HL-60 (cell line): ENCODE measurements at regions not wholly inside any gene's neighbourhood (a gene's known extent, or its start where the extent isn't known, plus 50 kb on each side); places are given as distances from the start of the nearest gene placed in this dataset.
"Not testable (repeated sequence)": the region's sequence is repeated elsewhere in the genome, so short reads cannot be mapped to it uniquely, and the experiment has no call there.

Experiments
- DNase-seq, 2 experiments: peaks; one replicate each; pipeline ENCODE4 v3.0.0-alpha.2; 2010 to 2020; ENCODE audit warnings: low read depth in 1 of 2, low spot score in 1 of 2
- H3K27ac ChIP-seq: fragments of 250-450 bp; sonication (Bioruptor Pico); replicated peaks from 2 replicates; pipeline ENCODE4 v1.5.1; 2020; ENCODE audit warnings: mild to moderate bottlenecking, moderate library complexity
- H3K27me3 ChIP-seq: fragments of 250-450 bp; sonication (Bioruptor Pico); 2 replicates; pipeline ENCODE4 v1.5.1; 2021; ENCODE audit warnings: mild to moderate bottlenecking, moderate library complexity; ENCODE audit not compliant: insufficient read depth, poor library complexity, severe bottlenecking
- H3K4me3 ChIP-seq: replicated peaks from 2 replicates; pipeline ENCODE4 v1.5.1; 2011; ENCODE audit warnings: mild to moderate bottlenecking, control low read depth, low read length; ENCODE audit not compliant: insufficient read depth
- GABPA ChIP-seq: IDR thresholded peaks from 2 replicates; pipeline ENCODE4 v1.6.1; 2012; ENCODE audit warnings: low read depth
- POLR2AphosphoS5 ChIP-seq: IDR thresholded peaks from 2 replicates; pipeline ENCODE4 v1.6.1; 2012; ENCODE audit warnings: low read depth
- SPI1 ChIP-seq: IDR thresholded peaks from 2 replicates; pipeline ENCODE4 v1.6.1; 2012; ENCODE audit warnings: low read depth, mild to moderate bottlenecking, borderline replicate concordance
- TF ChIP-seq, protein P1 (sequence below): IDR thresholded peaks from 2 replicates; pipeline ENCODE4 v1.6.1; 2012; ENCODE audit warnings: low read depth; ENCODE audit not compliant: insufficient replicate concordance
- TF ChIP-seq, protein P2 (sequence below): IDR thresholded peaks from one replicate; pipeline ENCODE4 v1.5.1; 2011; ENCODE audit warnings: low read length, control low read depth, inconsistent platforms; ENCODE audit not compliant: insufficient read depth

DNA sequence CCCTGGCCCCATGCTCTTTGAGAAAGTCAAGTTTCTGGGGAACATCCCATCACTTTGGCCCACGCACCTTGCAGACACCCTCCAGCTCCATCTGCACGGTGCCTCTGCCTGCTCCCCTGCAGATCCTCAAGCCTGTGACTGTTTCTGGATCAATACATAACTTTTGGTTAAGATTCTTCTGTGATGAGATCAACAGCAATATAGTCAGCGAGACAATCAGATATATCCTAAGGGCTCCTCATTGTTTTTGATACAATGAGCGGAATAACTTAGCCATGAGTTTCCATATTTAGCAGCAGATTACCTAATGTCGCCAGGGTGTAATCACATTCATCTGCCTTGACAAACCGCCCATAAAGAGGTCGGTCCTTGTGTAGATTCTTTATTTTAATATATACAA, 109.3 kb upstream of the MTHFD1L start:
- Histone ChIP-seq H3K27me3 (no peaks in the 10 kb centered on the region), H3K27ac (no peak overlapping the region), H3K4me3 (no peak overlapping the region)
- TF ChIP-seq, protein P1, sequence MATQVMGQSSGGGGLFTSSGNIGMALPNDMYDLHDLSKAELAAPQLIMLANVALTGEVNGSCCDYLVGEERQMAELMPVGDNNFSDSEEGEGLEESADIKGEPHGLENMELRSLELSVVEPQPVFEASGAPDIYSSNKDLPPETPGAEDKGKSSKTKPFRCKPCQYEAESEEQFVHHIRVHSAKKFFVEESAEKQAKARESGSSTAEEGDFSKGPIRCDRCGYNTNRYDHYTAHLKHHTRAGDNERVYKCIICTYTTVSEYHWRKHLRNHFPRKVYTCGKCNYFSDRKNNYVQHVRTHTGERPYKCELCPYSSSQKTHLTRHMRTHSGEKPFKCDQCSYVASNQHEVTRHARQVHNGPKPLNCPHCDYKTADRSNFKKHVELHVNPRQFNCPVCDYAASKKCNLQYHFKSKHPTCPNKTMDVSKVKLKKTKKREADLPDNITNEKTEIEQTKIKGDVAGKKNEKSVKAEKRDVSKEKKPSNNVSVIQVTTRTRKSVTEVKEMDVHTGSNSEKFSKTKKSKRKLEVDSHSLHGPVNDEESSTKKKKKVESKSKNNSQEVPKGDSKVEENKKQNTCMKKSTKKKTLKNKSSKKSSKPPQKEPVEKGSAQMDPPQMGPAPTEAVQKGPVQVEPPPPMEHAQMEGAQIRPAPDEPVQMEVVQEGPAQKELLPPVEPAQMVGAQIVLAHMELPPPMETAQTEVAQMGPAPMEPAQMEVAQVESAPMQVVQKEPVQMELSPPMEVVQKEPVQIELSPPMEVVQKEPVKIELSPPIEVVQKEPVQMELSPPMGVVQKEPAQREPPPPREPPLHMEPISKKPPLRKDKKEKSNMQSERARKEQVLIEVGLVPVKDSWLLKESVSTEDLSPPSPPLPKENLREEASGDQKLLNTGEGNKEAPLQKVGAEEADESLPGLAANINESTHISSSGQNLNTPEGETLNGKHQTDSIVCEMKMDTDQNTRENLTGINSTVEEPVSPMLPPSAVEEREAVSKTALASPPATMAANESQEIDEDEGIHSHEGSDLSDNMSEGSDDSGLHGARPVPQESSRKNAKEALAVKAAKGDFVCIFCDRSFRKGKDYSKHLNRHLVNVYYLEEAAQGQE, result no peak
- TF ChIP-seq, protein P2, sequence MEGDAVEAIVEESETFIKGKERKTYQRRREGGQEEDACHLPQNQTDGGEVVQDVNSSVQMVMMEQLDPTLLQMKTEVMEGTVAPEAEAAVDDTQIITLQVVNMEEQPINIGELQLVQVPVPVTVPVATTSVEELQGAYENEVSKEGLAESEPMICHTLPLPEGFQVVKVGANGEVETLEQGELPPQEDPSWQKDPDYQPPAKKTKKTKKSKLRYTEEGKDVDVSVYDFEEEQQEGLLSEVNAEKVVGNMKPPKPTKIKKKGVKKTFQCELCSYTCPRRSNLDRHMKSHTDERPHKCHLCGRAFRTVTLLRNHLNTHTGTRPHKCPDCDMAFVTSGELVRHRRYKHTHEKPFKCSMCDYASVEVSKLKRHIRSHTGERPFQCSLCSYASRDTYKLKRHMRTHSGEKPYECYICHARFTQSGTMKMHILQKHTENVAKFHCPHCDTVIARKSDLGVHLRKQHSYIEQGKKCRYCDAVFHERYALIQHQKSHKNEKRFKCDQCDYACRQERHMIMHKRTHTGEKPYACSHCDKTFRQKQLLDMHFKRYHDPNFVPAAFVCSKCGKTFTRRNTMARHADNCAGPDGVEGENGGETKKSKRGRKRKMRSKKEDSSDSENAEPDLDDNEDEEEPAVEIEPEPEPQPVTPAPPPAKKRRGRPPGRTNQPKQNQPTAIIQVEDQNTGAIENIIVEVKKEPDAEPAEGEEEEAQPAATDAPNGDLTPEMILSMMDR, result no peak
- TF ChIP-seq SPI1 (no peak), POLR2AphosphoS5 (no peak), GABPA (no peak)
- no peak for DNase-seq

GRCh38 chr6:150757807-150758206, 107.7 kb upstream of the MTHFD1L start:
- not testable (repeated sequence) for H3K27ac ChIP-seq, H3K4me3 ChIP-seq, DNase-seq, H3K27me3 ChIP-seq

DNA sequence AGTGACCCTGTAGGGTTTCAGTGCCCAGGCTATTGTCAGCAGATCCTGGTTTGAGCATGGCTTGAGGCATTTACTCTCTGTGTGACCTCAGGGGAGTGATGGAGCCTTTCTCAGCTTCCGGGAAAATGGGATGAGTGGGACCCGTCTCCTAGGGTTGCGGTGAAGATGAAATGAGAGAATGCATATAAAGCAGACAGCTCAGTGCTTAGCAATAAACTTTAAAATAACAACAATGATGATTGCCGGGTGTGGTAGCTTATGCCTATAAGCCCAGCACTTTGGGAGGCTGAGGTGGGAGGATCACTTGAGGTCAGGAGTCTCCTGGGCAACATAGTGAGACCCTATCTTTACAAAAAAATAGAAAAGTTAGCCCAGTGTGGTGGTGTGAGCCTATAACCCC, 106.0 kb upstream of the MTHFD1L start:
- Histone ChIP-seq H3K27ac (no peak overlapping the region), H3K4me3 (no peak overlapping the region), H3K27me3 (no peaks in the 10 kb centered on the region)
- DNase-seq, result no peak
- TF ChIP-seq, protein P1, result no peak
- no peak for TF ChIP-seq GABPA
- TF ChIP-seq, protein P2, result no peak

DNA sequence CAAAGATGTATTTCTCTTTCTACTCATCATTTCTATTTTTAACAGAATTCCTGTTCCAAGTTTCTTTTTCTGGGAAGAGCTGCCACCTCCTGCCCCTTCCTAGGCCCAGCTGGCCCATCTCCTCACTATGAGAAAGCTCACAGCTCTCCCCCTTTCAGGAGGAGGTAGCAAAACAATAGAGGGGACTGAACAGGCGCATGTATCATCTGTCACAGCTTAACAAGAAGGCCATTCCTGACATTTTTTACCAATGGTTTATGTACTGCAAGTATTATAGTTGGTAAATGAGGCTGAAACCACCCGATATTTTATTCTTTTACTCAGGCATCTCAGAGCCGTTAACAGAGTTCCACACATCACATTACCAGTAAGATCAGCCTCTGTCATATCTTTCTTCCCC, 103.7 kb upstream of the MTHFD1L start:
- H3K27ac ChIP-seq, result no peak overlapping the region
- H3K4me3 ChIP-seq, result no peak overlapping the region
- TF ChIP-seq POLR2AphosphoS5 (no peak), GABPA (no peak), SPI1 (no peak)
- TF ChIP-seq, protein P2, result no peak
- TF ChIP-seq, protein P1, result no peak
- H3K27me3 ChIP-seq, result no peaks in the 10 kb centered on the region
- DNase-seq, result no peak
